Renal pelvis (tissue), 1 donor: ENCODE measurements at regions not wholly inside any gene's neighbourhood (a gene's known extent, or its start where the extent isn't known, plus 50 kb on each side); places are given as distances from the start of the nearest gene placed in this dataset.

ENCODE experiments used
- DNase-seq: peaks from one replicate; pipeline ENCODE4 v3.0.0-alpha.2; 2013

DNA sequence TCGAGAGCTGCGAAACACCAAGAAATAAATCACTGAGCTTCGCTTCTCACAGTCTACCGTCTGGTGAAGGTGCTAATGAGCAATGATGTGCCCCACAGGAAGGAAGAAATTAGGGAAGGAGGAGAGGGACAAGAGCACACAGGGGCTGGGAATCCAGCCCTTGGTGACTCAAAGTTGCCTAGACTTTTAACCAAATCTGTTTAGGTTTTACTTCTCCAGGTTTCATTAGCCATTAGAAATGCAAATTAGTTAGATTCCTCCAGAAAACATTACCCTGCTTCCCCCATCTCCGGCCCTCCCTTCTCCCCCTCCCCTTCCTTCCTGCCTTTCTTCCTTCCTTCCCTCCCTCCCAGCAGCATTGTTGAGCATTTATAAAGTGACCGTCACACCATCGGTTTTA, 59.3 kb upstream of the UBE2E1 start:
- no peak for DNase-seq

- no peak for DNase-seq
Measured at GRCh38 chr3:23747841-23748240, 57.9 kb upstream of the UBE2E1 start.

GRCh38 chr3:23748398-23749110, 57.2 kb upstream of the UBE2E1 start:
- DNase-seq = no peak

GRCh38 chr3:23749609-23750008, 56.1 kb upstream of the UBE2E1 start:
- DNase-seq = no peak

GRCh38 chr3:23750573-23751210, 55.1 kb upstream of the UBE2E1 start:
- DNase-seq = no peak

GRCh38 chr3:23751212-23751723, 54.5 kb upstream of the UBE2E1 start:
- DNase-seq = no peak

GRCh38 chr3:23752126-23752525, 53.6 kb upstream of the UBE2E1 start:
- DNase-seq = no peak

- no peak for DNase-seq
Measured at GRCh38 chr3:23754215-23754614, 51.5 kb upstream of the UBE2E1 start.
